Tibial artery (tissue), 4 donors: ENCODE measurements at regions not wholly inside any gene's neighbourhood (a gene's known extent, or its start where the extent isn't known, plus 50 kb on each side); places are given as distances from the start of the nearest gene placed in this dataset.
A peak's percentile ranks its signal among the peaks of the same experiment; 100 is the strongest.

Source experiments
- DNase-seq, 2 donors: peaks; one replicate each; pipeline ENCODE4 v3.0.0-alpha.2; 2019
- H3K27ac ChIP-seq, 2 donors: fragments of 200-600 bp; sonication (generic) in 1 of 2; 1 replicate in 1 of 2; 2 replicates in 1 of 2; pipeline ENCODE4 v1.5.1; 2018 to 2019; ENCODE audit warnings: mild to moderate bottlenecking in 1 of 2
- H3K27me3 ChIP-seq, 2 donors: fragments of 200-600 bp; sonication (generic) in 1 of 2; one replicate each; pipeline versions ENCODE4 v1.5.1 to v1.6.0; 2016 to 2019
- H3K36me3 ChIP-seq, 3 donors: fragments of 200-600 bp; sonication (generic) in 2 of 3; one replicate each; pipeline ENCODE4 v1.5.1; 2016 to 2019; ENCODE audit warnings: mild to moderate bottlenecking in 2 of 3
- H3K4me1 ChIP-seq, 4 donors: fragments of 200-600 bp; sonication (generic) in 2 of 4; 1 replicate in 3 of 4; 2 replicates in 1 of 4; pipeline ENCODE4 v1.5.1; 2016 to 2019
- H3K4me3 ChIP-seq, 2 donors: fragments of 200-600 bp; sonication (generic) in 1 of 2; 1 replicate in 1 of 2; 2 replicates in 1 of 2; pipeline ENCODE4 v1.5.1; 2018 to 2019; ENCODE audit warnings: mild to moderate bottlenecking in 2 of 2
- H3K9me3 ChIP-seq, 3 donors: fragments of 200-600 bp; sonication (generic) in 1 of 3; one replicate each; pipeline ENCODE4 v1.5.1; 2016 to 2019
- intact Hi-C: fragments of 100-400 bp; cut with DNase I; formaldehyde crosslinking; loops from one replicate; pipeline ENCODE4 v1.15.0; 2023; ENCODE audit warnings: low total_unique reads
- TF ChIP-seq, protein P1 (sequence below), 2 experiments: fragments of 200-600 bp in 1 of 2; fragments of 450-650 bp in 1 of 2; IDR thresholded peaks; one replicate each; pipeline ENCODE4 v1.5.1; 2017 to 2019; ENCODE audit warnings: antibody characterized with exemption in 2 of 2, mild to moderate bottlenecking in 1 of 2, moderate library complexity in 1 of 2

DNA sequence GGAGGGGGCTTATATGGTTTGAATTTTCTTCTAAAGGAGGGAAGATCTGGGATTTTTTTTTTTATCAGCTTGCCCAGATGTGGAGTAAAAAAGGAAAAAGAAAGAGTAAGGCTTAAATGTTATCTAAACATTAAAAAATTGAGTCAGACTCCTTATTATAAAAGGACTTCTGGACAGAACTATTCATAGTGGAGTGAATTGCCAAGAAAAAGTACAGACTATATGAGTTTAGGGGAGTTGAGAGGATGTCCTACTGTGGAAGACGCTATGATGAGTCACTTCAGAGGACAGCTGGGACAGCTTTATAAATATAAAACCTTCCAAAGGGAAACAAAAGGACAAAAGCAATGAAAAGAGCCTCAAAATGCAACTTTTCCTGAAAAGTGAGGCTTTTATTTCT is 73.0 kb downstream of the TFPI2 start:
- H3K9me3 ChIP-seq: no peaks in the 10 kb centered on the region
- H3K36me3 ChIP-seq: no peaks in the 10 kb centered on the region
- H3K27me3 ChIP-seq: no peaks in the 10 kb centered on the region
- peak overlapping the region in 1 of 2 donors; percentile 55 for H3K27ac ChIP-seq
- DNase-seq: no peak
- TF ChIP-seq, protein P1, sequence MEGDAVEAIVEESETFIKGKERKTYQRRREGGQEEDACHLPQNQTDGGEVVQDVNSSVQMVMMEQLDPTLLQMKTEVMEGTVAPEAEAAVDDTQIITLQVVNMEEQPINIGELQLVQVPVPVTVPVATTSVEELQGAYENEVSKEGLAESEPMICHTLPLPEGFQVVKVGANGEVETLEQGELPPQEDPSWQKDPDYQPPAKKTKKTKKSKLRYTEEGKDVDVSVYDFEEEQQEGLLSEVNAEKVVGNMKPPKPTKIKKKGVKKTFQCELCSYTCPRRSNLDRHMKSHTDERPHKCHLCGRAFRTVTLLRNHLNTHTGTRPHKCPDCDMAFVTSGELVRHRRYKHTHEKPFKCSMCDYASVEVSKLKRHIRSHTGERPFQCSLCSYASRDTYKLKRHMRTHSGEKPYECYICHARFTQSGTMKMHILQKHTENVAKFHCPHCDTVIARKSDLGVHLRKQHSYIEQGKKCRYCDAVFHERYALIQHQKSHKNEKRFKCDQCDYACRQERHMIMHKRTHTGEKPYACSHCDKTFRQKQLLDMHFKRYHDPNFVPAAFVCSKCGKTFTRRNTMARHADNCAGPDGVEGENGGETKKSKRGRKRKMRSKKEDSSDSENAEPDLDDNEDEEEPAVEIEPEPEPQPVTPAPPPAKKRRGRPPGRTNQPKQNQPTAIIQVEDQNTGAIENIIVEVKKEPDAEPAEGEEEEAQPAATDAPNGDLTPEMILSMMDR (IDR thresholded peaks at IDR 0.05): no peak
- peaks cover 0 to 14% (median 8%) of the 10 kb centered on the region in 4 donors for H3K4me1 ChIP-seq
- intact Hi-C loops: no loop called here
- H3K4me3 ChIP-seq: no peak overlapping the region

GRCh38 chr7:93817004-93817403 is 73.5 kb downstream of the TFPI2 start:
- H3K4me3 ChIP-seq: no peak overlapping the region
- H3K27me3 ChIP-seq: no peaks in the 10 kb centered on the region
- intact Hi-C loops: no loop called here
- TF ChIP-seq, protein P1 (IDR thresholded peaks at IDR 0.05): no peak
- H3K27ac ChIP-seq: peak overlapping the region in 1 of 2 donors; percentile 55
- H3K4me1 ChIP-seq: peaks cover 0 to 14% (median 8%) of the 10 kb centered on the region in 4 donors
- DNase-seq: no peak
- no peaks in the 10 kb centered on the region for H3K36me3 ChIP-seq
- no peaks in the 10 kb centered on the region for H3K9me3 ChIP-seq

- H3K9me3 ChIP-seq: no peaks in the 10 kb centered on the region
- no peak for DNase-seq
- no peaks in the 10 kb centered on the region for H3K27me3 ChIP-seq
- intact Hi-C loops: no loop called here
- no peak overlapping the region for H3K4me3 ChIP-seq
- TF ChIP-seq, protein P1 (IDR thresholded peaks at IDR 0.05): no peak
- no peak overlapping the region for H3K27ac ChIP-seq
- H3K36me3 ChIP-seq: no peaks in the 10 kb centered on the region
- peaks cover 0 to 36% (median 10%) of the 10 kb centered on the region in 4 donors for H3K4me1 ChIP-seq
Measured at GRCh38 chr7:93813514-93813913, 77.0 kb downstream of the TFPI2 start.

- H3K4me3 ChIP-seq: no peak overlapping the region
- no peaks in the 10 kb centered on the region for H3K27me3 ChIP-seq
- intact Hi-C loops: no loop called here
- DNase-seq: no peak
- no peaks in the 10 kb centered on the region for H3K9me3 ChIP-seq
- no peak overlapping the region for H3K27ac ChIP-seq
- TF ChIP-seq, protein P1 (IDR thresholded peaks at IDR 0.05): no peak
- no peaks in the 10 kb centered on the region for H3K36me3 ChIP-seq
- peaks cover 0 to 25% (median 6%) of the 10 kb centered on the region in 4 donors for H3K4me1 ChIP-seq
Measured at GRCh38 chr7:93812061-93812460, 78.5 kb downstream of the TFPI2 start.

DNA sequence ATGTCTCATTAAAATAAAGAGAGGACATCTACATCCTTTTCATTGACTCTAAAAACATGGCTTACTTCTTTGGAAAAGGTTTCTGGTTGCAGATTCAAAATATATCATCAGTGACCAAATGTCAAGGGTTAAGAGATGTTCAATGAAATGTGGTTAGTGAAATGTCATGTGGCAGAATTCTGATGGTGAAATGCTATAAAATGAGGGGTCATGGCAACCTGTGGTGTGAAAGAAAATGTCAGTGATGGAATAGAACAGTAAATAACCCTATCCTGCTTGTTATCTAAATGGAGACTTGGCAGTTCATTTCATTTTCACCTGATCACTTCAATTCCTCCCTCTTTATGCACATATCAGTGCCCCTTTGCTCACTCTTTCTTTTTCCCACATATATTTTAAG is 79.4 kb downstream of the TFPI2 start:
- H3K9me3 ChIP-seq: no peaks in the 10 kb centered on the region
- H3K27ac ChIP-seq: peak overlapping the region in 1 of 2 donors; percentile 24
- H3K4me1 ChIP-seq: peaks cover 0 to 22% (median 2%) of the 10 kb centered on the region in 4 donors
- intact Hi-C loops: no loop called here
- no peak overlapping the region for H3K4me3 ChIP-seq
- TF ChIP-seq, protein P1 (IDR thresholded peaks at IDR 0.05): no peak
- H3K36me3 ChIP-seq: no peaks in the 10 kb centered on the region
- no peaks in the 10 kb centered on the region for H3K27me3 ChIP-seq
- DNase-seq: no peak

- no peak for DNase-seq
- no peak overlapping the region for H3K4me3 ChIP-seq
- H3K4me1 ChIP-seq: peaks cover 0 to 22% (median 2%) of the 10 kb centered on the region in 4 donors
- no peaks in the 10 kb centered on the region for H3K9me3 ChIP-seq
- no peaks in the 10 kb centered on the region for H3K27me3 ChIP-seq
- TF ChIP-seq, protein P1 (IDR thresholded peaks at IDR 0.05): no peak
- intact Hi-C loops: no loop called here
- peak overlapping the region in 1 of 2 donors; percentile 24 for H3K27ac ChIP-seq
- H3K36me3 ChIP-seq: no peaks in the 10 kb centered on the region
Measured at GRCh38 chr7:93810561-93810960, 80.0 kb downstream of the TFPI2 start.
